ENCODE measurements at regions not wholly inside any gene's neighbourhood (a gene's known extent, or its start where the extent isn't known, plus 50 kb on each side); places are given as distances from the start of the nearest gene placed in this dataset.

DNA sequence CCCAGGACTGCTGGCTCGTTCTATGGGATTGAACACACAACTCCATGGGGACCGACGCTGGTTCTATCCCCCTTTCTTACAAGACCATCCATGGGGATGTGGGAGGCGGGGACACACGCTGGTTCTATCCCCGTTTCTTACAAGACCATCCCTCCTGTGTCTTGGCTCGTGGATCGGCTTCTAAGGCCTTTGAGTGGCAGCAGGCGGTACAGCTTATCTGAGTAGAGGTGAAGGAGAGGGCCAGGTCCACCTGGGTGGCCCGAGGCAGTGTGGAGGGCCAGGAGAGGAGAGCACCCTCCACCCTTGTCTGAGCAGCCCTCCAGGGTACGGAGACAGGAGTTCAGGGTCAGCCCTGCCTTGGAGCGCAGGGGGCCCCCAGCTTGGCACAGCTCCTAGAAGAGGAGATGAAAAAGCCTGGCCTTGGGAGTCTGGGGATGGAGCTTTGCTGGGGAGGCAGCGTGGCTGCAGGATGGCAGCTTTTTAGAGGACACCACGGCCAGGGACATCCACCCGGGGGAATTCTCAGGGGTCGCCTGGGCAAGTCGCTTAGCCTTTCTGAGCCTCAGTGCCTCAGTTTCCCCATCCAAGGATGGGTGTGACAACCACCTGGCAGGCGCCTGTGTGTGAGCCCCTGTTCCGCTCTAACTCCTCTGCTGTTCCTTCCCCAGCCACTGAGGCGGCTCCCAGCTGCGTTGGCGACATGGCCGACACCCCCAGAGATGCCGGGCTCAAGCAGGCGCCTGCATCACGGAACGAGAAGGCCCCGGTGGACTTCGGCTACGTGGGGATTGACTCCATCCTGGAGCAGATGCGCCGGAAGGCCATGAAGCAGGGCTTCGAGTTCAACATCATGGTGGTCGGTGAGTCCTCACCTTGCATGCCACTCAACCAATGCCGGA, 341.0 kb downstream of the SEC14L1 start:
- no peak for DNase-seq (ENCODE audit: low spot score)

DNA sequence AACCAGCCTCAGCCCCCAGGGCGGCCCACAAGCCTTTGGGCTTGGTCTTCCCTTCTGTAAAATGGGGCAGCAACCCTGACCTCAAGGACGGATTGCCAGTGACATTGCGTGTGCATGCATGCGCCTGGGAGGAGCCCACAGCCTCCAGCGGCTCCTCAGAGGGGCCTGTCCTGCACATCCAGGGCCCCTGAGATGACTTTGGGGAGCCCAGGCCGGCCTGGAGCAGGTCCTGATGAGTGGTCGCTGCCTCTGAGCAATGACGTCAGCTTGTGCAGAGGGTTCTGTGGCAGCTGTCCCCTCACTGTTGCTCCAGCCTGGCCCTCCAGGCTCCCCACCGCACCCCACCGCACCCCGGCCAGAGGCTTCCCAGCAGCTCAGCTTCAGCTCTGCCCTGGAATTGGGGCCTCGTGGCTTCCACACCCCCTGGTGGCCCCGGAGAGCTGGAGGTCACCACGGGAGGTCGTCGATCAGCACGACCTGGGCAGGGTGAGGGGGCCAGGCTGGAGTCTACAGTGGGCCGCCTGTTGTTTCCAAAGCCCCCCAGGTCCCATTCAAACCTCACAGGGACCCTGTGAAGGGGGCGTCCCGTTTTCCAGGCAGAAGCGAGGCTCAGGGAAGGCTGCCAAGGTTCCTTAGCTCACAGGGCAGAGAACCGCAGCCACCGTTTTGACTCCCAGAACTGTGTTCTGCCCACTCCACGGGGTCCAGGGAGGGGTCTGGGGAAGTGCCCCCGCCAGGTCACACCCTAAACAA, 341.8 kb downstream of the SEC14L1 start:
- no peak for ATAC-seq
- DNase-seq (ENCODE audit: low spot score) = no peak

More for the DNA sequence above, 341.0 kb downstream of the SEC14L1 start:
- no peak for ATAC-seq

DNA sequence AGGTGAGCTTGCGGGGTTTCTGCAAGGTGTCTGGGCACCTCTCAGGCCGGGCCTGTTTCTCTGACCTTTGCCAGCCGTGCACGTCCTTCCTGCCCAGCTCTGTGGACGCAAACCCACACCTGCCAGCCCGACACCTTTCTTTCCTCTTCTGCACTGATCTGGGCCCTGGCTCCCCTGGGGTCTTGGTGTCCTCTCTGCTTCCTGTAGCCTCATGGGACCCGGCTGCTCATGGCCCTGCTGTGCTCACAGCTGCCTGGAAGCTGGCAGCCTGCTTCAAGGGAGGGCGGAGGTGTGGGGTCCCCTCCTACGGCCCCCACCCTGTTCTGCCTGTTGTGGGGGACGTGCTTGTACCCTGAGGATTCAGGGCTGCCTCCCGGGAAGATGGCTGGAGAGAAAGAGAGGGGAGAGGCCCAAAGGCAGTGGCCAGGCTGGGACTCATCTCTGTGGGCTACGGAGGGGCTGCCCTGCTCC, 342.4 kb downstream of the SEC14L1 start:
- DNase-seq (ENCODE audit: low spot score) = no peak
- ATAC-seq = no peak

DNA sequence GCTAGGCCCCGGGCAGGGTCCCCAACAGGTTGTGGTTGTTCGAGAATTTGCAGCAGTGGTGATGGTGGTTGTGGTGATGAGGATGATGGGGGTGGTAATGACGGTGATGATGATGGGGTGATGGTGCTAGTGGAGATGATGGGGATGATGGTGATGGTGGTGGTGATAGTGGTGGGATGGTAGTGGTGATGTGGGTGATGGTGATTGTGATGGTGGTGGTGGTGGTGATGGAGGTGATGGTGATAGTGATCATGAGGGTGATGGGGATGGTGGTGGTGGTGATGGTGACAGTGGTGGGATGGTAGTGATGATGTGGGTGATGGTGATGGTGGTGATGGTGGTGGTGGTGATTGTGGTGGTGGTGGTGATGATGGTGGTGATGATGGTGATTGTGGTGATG, 343.3 kb downstream of the SEC14L1 start:
- DNase-seq (ENCODE audit: low spot score) = no peak
- ATAC-seq = no peak

DNA sequence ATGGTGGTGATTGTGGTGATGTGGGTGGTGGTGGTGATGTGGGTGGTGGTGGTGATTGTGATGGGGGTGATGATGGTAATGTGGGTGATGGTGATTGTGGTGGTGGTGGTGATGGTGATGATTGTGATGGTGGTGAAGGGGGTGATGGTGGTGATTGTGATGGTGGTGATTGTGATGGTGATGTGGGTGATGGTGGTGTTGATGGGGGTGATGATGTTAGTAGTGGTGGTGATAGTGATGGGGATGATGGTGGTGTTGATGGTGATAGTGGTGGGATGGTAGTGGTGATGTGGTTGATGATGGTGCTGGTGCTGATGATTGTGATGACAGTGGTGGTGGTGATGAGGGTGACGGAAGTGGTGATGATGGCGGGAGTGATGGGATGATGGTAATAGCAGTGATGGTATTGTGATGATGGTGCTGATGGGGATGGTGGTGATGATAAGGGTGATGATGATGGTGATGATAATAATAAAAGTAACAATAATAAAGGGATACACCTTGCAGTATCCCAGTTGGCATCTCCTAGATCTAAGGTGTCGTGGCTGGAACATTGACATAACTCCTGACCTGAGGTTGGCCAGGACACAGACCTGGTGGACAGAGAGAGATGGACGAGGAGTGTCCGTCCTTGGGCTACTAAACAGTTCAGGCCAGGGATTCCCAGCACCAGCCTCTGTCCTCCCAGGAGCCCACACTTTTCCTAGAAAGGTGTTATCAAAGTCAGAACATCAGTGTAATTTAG, 344.5 kb downstream of the SEC14L1 start:
- ATAC-seq (no peak), DNase-seq (ENCODE audit: low spot score) (no peak)

DNA sequence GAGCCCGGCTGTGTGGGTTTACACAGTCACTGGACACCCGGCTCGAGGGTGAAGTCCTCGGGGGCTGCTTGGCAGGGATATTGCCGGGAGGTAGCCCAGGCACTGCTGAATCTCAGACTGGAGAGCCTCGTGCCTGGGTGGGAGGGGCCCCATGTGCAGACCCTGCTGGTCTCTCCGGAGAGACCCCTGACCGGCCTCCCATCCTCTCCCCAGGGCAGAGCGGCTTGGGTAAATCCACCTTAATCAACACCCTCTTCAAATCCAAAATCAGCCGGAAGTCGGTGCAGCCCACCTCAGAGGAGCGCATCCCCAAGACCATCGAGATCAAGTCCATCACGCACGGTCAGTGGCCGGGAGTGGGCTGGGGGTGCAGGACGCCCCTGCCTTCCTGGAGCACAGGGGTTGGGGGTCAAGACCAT, 346.5 kb downstream of the SEC14L1 start:
- ATAC-seq (no peak), DNase-seq (ENCODE audit: low spot score) (no peak)

DNA sequence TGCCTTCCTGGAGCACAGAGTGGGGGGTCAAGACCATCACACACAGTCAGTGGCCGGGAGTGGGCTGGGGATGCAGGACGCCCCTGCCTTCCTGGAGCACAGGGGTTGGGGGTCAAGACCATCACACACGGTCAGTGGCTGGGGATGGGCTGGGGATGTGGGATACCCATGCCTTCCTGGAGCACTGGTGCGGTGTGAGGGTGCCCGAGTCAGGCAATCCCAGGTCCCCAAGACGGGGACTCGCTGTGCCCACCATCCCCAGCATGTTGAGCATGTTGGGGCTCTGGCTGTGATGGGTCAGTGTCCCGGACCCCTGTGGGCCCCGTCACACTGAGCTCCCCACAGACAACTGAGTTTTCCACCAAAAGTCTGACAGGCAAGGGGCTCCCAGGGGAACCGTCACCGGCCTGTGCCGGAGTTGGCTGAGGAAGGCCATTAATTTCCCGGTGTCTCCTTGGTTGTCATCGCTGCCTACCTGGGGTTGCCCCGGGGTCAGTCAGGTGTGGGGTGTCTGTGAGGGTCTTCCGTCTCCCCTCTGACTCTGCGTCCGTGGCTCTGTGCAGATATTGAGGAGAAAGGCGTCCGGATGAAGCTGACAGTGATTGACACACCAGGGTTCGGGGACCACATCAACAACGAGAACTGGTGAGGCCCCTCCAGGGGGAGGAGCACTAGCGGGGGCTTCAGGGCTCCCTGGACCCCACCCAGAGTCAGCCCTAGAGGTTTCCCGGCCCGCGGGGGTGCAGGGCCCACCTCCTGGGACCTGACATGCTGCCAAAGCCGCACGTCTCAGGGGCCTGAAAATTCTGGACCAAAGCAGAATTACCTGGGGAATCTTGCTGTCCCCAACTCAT, 347.1 kb downstream of the SEC14L1 start:
- ATAC-seq = no peak

DNA sequence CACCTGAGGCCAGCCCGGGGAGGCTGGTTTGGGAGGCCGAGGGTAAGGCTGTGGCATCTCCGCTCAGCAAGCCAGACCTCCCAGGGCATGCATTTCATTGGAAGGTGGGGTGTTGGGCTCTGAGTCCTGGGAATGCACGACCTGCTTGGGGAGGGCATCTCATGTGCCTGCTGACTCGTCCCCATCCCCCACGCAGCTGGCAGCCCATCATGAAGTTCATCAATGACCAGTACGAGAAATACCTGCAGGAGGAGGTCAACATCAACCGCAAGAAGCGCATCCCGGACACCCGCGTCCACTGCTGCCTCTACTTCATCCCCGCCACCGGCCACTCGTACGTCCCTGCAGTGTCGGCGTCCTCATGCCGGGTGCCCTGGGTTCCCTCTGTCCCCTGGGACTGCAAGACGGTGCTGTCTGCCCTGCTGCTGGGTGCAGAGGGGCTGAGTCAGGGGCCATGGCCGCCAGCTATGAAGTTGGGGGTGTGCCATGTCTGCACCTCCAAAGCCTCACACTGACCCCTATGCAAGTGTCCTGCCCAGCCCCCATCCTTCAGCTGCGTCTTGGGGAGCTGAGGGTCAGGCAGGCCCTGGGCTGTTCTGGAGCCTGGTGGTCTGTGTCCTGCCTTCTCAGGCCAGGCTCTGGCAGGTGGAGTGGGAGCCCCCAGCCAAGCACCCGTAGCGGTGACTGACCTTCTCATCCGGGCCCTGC, 347.9 kb downstream of the SEC14L1 start:
- DNase-seq (ENCODE audit: low spot score) = no peak
- no peak for ATAC-seq

More for the DNA sequence above, 347.1 kb downstream of the SEC14L1 start:
- DNase-seq (ENCODE audit: low spot score) = no peak

DNA sequence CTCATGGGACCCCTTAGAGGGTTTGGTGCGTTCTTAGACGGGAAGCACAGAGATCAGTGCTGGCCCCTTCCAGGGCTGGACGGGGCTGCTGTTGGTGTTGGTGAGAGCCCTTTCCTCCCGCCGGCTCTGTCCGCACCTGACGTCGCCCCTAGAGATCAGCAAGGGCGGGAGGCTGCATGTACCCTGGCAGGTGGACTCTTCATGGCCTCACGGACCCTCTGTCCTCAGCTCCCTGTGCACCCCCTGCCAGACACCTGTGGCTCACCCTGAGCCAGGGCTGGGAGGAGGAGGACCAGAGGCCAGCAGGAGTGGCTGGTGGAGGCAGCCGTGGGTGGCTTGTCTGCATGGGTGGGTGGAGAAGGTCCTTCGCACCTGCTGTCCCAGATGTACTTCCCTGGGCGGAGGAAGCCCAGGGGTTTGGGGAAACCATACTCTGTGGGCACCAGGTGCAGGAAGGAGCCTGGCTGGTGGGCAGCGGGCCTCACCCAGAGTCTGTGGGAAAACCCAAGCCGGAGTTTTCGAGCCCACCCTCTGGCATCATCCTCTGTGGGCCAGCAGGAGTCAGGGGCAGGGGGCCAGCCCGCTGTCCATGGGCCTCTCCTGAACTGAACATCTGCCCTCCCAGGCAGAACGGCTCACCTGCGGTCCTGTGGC, 348.6 kb downstream of the SEC14L1 start:
- ATAC-seq = peak; percentile 9
- DNase-seq (ENCODE audit: low spot score) = no peak

DNA sequence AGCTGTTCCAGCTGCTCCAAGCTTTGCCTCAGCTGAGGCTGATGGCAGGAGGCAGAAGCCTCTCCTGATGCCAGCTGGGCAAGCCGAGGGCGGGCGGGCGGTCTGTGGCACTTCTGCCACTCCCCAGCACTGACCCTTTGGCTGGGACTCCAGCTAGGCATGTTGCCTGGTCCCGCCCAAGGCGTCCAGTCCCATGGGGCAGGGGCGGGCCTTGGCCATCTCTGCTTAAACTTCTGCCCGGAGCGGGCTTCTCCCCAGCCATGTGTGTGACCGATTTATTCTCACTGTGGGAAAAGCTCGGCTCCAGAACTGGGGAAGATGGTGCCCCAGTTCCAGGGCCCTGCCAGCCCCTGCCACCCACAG, 349.1 kb downstream of the SEC14L1 start:
- ATAC-seq (peak; percentile 92), DNase-seq (ENCODE audit: low spot score) (peak; percentile 97)

DNA sequence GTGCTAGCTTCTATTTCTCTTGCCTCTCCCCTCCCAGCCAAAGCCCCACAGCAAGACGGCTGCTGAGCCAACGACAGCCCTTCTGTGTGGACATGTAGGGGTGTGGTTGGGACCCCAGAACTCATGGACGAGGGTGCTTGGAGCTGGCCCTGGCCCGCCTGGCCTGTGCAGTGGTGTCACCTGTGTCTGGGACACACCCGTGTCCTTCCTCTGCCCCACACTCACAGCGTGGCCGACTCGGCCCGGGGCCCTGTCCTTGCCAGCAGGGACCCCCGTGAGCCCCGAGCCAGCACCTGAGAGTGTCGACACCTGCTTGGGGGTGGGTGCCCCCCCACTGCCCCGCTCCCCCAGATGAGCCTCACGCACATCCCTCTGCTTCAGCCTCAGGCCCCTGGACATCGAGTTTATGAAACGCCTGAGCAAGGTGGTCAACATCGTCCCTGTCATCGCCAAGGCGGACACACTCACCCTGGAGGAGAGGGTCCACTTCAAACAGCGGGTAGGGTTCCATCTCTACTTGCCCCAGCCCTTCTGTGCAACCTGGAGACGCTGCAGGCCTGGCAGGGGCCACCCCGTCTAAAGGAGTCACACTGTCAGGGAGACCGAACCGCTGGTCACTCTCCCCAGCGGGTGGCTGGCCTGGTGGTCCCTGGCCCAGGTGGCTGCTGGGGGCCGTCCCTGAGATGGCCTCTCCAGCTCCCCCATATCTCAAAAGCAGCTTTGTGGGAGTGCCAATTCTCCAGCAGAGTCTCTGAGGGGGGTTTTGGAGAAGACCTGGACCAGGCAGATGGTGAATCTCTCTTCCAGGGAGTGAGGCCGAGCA, 349.8 kb downstream of the SEC14L1 start:
- ATAC-seq = no peak
- no peak for DNase-seq (ENCODE audit: low spot score)

DNA sequence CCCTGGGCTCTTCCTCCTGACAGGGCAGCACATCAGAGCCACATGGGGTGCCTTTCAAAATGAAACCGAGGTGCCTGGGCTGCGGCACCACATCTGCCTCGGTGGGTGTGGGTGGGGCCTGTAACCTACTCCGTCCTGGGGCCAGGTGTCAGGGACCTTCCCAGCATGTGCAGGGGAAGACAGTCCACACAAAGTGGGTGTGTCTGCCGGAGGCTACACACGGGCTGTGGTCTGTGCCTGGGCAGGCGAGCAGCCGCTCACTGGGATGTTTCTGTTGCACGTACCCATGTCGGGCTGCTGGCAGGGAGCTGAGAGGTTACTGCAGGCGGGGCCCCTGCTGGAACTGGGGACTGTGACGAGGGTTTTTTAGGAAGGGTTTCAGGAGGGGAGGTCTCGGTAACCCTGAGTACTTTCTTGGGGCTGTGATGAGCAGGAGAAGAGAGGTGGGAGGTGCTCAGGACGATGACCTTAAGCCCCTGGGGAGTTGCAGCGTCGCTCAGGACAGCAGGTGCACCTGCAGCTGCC, 351.2 kb downstream of the SEC14L1 start:
- ATAC-seq = no peak
- DNase-seq (ENCODE audit: low spot score) = no peak

DNA sequence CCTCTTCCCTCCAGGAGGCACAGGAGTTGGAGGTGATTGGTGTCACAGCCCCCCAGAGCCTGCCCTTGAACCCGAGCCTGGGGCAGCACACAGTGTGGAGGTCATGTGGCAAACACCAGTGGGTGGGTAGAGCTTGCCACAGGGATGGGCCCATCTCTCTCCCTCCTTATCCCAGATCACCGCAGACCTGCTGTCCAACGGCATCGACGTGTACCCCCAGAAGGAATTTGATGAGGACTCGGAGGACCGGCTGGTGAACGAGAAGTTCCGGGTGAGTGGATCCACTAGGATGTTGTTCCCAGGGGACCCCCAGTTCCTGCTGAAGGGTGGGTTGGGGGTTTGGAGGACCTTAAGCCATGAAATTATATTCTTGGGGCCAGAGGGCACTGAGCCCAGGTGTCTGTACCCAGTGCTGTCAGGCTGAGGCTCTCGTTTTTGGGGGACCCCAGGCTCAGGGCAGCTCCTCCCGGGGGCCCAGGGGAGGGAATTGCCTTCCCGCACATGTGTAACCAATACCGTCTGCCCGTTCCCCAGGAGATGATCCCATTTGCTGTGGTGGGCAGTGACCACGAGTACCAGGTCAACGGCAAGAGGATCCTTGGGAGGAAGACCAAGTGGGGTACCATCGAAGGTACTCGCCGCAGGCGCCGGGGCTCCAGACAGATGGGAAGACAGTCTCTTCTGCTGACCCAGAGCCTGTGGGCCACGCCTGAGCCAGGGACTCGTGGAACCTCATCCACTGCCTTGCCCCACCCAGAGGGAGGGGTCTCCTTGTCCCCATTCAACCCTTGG, 351.9 kb downstream of the SEC14L1 start:
- ATAC-seq (no peak), DNase-seq (ENCODE audit: low spot score) (no peak)

DNA sequence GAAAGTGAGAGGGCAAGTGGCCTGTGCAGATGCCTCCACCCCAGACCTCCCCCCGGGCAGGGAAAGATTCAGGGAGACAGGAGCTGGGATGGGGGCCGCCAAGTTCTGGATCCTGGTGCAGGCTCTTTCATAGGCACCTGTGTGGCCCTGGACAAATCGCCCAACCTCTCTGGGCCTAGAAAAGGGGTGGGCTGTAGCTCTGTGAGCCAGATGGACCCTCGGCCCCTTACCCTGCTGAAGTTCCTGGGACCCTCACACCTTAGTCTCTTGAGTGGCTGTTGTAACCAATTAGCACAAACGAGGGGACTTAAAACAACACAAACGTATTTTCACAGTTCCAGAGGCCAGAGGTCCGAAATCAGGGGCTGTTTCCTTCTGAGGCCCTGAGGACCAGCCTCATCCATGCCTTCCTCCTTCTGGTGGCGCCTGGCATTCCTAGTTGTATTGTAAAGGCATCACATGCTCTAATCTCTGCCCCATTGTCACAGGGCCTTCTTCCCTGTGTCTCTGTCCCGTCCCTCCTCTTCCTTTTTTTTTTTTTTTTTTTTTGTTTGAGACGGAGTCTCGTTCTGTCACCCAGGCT, 352.6 kb downstream of the SEC14L1 start:
- no peak for ATAC-seq

DNA sequence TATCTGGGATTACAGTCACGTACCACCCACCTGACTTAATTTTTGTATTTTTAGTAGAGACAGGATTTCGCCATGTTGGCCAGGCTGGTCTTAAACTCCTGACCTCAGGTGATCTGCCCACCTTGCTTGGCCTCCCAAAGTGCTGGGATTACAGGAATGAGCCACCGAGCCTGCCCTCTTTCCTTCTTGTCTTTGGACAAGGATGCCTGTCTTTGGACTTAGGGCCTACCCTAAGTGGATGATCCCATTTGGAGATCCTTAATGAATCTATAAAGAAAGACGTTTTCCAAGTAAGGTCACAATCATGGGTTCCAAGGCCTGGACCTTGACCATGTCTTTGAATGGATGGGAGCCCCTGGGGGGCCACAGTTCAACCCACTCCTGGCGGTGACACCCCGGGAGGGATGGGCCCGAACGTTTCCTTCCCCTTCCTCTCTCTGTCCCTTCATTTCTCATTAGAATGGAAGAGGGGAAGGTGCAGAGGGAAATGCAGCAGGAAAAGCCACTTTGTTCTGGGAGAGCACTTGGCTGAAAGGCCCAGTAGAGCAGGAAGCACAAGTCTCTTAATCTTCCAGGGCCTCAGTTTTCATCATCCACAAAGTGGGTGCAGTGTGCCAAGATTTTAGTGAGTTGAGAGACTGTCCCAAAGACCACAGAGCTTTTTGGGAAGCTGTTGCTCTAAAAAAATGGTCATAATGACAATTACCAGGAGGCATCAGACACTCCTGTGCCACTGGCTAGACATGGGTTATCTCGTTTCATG, 353.3 kb downstream of the SEC14L1 start:
- DNase-seq (ENCODE audit: low spot score) = peak; percentile 38
- ATAC-seq = no peak

More for the DNA sequence above, 352.6 kb downstream of the SEC14L1 start:
- DNase-seq (ENCODE audit: low spot score) = peak; percentile 38
